Activated T-cell treated with anti-CD3 and anti-CD28 coated beads, Interleukin-2, amount 50 U/mL, for 72 hours (primary cell): ENCODE measurements at regions not wholly inside any gene's neighbourhood (a gene's known extent, or its start where the extent isn't known, plus 50 kb on each side); places are given as distances from the start of the nearest gene placed in this dataset.

ENCODE experiments used
- ATAC-seq, 2 donors: fragments of 150-1000 bp; cut with Tn5 transposase; replicated peaks in 1 of 2; 2 replicates each; pipeline ENCODE4 v1.10.0; 2021; ENCODE audit warnings: moderate library complexity in 2 of 2, mild to moderate bottlenecking in 1 of 2
- DNase-seq, 2 donors: peaks; one replicate each; pipeline ENCODE4 v3.0.0; 2021 to 2022; ENCODE audit warnings: mixed read lengths in 1 of 2
- H3K27ac Mint-ChIP-seq: one replicate; pipeline ENCODE4 v1.8.0; 2022; ENCODE audit warnings: mild to moderate bottlenecking, moderate library complexity, mixed read lengths
- H3K27me3 Mint-ChIP-seq: one replicate; pipeline ENCODE4 v1.8.0; 2022; ENCODE audit warnings: low read depth, mixed read lengths
- H3K36me3 Mint-ChIP-seq, 2 donors: one replicate each; pipeline ENCODE4 v1.8.0; 2022; ENCODE audit warnings: mixed read lengths in 2 of 2, mild to moderate bottlenecking in 1 of 2; ENCODE audit not compliant: insufficient read depth in 2 of 2
- H3K4me1 Mint-ChIP-seq: one replicate; pipeline ENCODE4 v1.8.0; 2022; ENCODE audit warnings: low read depth, mixed read lengths
- H3K4me3 Mint-ChIP-seq, 2 donors: one replicate each; pipeline ENCODE4 v1.8.0; 2022; ENCODE audit warnings: mild to moderate bottlenecking in 2 of 2, mixed read lengths in 2 of 2, moderate library complexity in 2 of 2
- H3K9me3 Mint-ChIP-seq, 2 donors: one replicate each; pipeline ENCODE4 v1.8.0; 2022; ENCODE audit warnings: mixed read lengths in 2 of 2

DNA sequence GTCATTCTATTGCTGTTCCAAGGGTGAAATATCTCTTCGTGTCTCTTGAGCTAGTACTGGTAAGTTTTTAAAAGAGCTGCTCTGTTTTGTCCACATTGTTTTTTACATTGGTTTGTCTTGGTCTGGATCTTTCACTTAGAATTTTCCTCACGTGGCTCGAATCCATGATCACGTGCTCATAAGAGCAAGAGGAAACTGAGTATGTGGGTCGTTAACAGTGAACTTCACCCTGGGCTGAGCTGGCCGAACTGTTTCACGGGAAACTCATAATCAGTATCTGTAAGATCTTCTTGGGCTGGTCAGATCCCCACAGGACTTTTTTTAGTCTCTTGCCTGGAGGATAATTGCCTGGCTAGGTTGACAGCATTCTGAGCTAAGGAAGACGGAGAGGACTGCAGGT lies 77.8 kb upstream of the HELT start:
- Mint-ChIP-seq H3K27ac (no peak overlapping the region), H3K27me3 (peaks cover 16% of the 10 kb centered on the region), H3K4me1 (no peaks in the 10 kb centered on the region), H3K9me3 (no peaks in the 10 kb centered on the region), H3K36me3 (no peaks in the 10 kb centered on the region), H3K4me3 (no peak overlapping the region)
- no peak for ATAC-seq
- DNase-seq: no peak

- peaks cover 17% of the 10 kb centered on the region for H3K27me3 Mint-ChIP-seq
- no peak overlapping the region for H3K4me3 Mint-ChIP-seq
- no peaks in the 10 kb centered on the region for H3K4me1 Mint-ChIP-seq
- H3K9me3 Mint-ChIP-seq: no peaks in the 10 kb centered on the region
- ATAC-seq (no peak), DNase-seq (no peak)
- no peaks in the 10 kb centered on the region for H3K36me3 Mint-ChIP-seq
- no peak overlapping the region for H3K27ac Mint-ChIP-seq
Observed at GRCh38 chr4:184941671-184942418, 76.4 kb upstream of the HELT start.

GRCh38 chr4:184942444-184943425 lies 75.6 kb upstream of the HELT start:
- Mint-ChIP-seq H3K4me3 (no peak overlapping the region), H3K4me1 (no peaks in the 10 kb centered on the region), H3K27me3 (peaks cover 25% of the 10 kb centered on the region), H3K9me3 (no peaks in the 10 kb centered on the region), H3K36me3 (no peaks in the 10 kb centered on the region), H3K27ac (no peak overlapping the region)
- DNase-seq: no peak
- no peak for ATAC-seq

GRCh38 chr4:184949020-184949419 lies 69.3 kb upstream of the HELT start:
- Mint-ChIP-seq H3K4me3 (no peak overlapping the region), H3K4me1 (no peaks in the 10 kb centered on the region), H3K36me3 (no peaks in the 10 kb centered on the region), H3K27me3 (peaks cover 38% of the 10 kb centered on the region), H3K27ac (no peak overlapping the region), H3K9me3 (no peaks in the 10 kb centered on the region)
- ATAC-seq (no peak), DNase-seq (no peak)

- Mint-ChIP-seq H3K9me3 (no peaks in the 10 kb centered on the region), H3K27ac (no peak overlapping the region)
- ATAC-seq: no peak
Observed at GRCh38 chr4:184950117-184950830, 68.0 kb upstream of the HELT start.

GRCh38 chr4:184950926-184951325 lies 67.4 kb upstream of the HELT start:
- Mint-ChIP-seq H3K27me3 (peaks cover 38% of the 10 kb centered on the region), H3K4me1 (no peaks in the 10 kb centered on the region), H3K36me3 (no peaks in the 10 kb centered on the region), H3K9me3 (no peaks in the 10 kb centered on the region), H3K27ac (no peak overlapping the region), H3K4me3 (no peak overlapping the region)
- DNase-seq: no peak
- ATAC-seq: no peak

More at GRCh38 chr4:184950117-184950830, 68.0 kb upstream of the HELT start:
- H3K4me3 Mint-ChIP-seq: no peak overlapping the region
- no peak for DNase-seq
- no peaks in the 10 kb centered on the region for H3K4me1 Mint-ChIP-seq
- H3K36me3 Mint-ChIP-seq: no peaks in the 10 kb centered on the region
- H3K27me3 Mint-ChIP-seq: peaks cover 38% of the 10 kb centered on the region

GRCh38 chr4:184951668-184952160 lies 66.6 kb upstream of the HELT start:
- no peaks in the 10 kb centered on the region for H3K36me3 Mint-ChIP-seq
- no peak overlapping the region for H3K4me3 Mint-ChIP-seq
- ATAC-seq: no peak
- no peaks in the 10 kb centered on the region for H3K9me3 Mint-ChIP-seq
- no peak overlapping the region for H3K27ac Mint-ChIP-seq
- no peak for DNase-seq
- H3K4me1 Mint-ChIP-seq: no peaks in the 10 kb centered on the region
- H3K27me3 Mint-ChIP-seq: peaks cover 32% of the 10 kb centered on the region

DNA sequence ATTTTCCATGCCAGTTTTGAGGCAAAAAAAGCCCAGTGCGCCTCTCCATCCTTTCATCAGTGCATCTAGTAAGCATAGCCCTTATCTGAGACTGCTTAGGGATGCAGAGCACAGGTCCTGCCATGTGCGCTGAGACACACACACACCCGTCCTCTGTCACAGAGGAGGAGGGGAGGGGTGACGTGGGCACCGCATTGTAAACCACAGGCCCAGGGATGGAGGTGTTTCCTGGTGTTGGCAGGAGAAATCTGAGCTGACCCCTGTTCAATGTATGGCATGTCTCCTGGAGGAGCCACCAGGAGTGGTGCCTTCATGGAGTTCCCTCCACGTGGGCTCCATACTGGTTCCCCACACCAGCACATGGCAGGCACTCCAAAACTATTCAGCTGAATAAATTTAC lies 65.8 kb upstream of the HELT start:
- Mint-ChIP-seq H3K36me3 (no peaks in the 10 kb centered on the region), H3K27me3 (peaks cover 29% of the 10 kb centered on the region)

GRCh38 chr4:184953421-184953945 lies 64.8 kb upstream of the HELT start:
- no peaks in the 10 kb centered on the region for H3K36me3 Mint-ChIP-seq
- no peak for DNase-seq
- no peak overlapping the region for H3K4me3 Mint-ChIP-seq
- no peak for ATAC-seq
- H3K4me1 Mint-ChIP-seq: no peaks in the 10 kb centered on the region
- no peaks in the 10 kb centered on the region for H3K9me3 Mint-ChIP-seq
- H3K27me3 Mint-ChIP-seq: peaks cover 25% of the 10 kb centered on the region
- H3K27ac Mint-ChIP-seq: no peak overlapping the region

More for the DNA sequence above, 65.8 kb upstream of the HELT start:
- Mint-ChIP-seq H3K9me3 (no peaks in the 10 kb centered on the region), H3K4me3 (no peak overlapping the region), H3K4me1 (no peaks in the 10 kb centered on the region), H3K27ac (no peak overlapping the region)
- no peak for DNase-seq
- ATAC-seq: no peak

DNA sequence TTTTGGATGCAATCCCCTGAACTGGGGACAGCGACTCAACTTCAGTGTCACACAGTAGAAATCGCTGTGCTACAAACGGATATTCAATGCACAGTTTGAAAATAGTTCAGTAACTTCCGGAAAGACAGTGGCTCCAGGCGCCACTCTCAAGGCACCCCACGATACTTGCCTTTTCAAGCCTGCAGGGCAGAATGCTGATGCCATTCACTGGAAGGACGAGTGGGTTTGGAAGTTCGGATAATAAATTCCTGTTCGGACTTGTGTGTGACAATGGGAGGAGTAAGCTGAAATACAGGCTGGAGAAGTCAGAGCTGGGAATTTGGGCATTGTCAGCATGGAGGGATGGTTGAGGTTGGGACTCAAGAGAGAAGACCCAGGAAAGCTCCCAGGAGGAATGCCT lies 64.3 kb upstream of the HELT start:
- no peak overlapping the region for H3K27ac Mint-ChIP-seq
- H3K4me1 Mint-ChIP-seq: no peaks in the 10 kb centered on the region
- no peaks in the 10 kb centered on the region for H3K36me3 Mint-ChIP-seq
- ATAC-seq (no peak), DNase-seq (no peak)
- no peaks in the 10 kb centered on the region for H3K9me3 Mint-ChIP-seq
- H3K4me3 Mint-ChIP-seq: no peak overlapping the region
- peaks cover 20% of the 10 kb centered on the region for H3K27me3 Mint-ChIP-seq

DNA sequence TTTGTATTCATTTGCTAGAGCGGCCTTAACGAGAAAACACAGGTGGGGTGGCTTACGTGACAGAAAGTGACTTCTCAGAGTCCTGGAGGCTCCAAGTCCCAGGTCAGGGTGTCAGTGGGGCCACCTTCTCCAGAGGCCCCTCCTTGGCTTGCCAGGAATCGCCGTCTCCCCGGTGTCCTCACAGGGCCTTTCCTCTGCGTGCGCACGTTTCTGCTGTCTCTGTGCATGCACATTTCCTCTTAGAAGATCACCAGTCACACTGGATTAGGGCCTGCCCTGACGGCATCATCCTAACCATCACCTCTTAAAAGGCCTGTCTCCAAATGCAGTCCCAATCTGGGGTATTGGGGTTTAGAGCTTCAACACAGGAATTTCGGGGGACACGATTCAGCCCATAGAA lies 63.8 kb upstream of the HELT start:
- Mint-ChIP-seq H3K4me1 (no peaks in the 10 kb centered on the region), H3K36me3 (no peaks in the 10 kb centered on the region), H3K9me3 (no peaks in the 10 kb centered on the region), H3K27me3 (peaks cover 15% of the 10 kb centered on the region), H3K27ac (no peak overlapping the region), H3K4me3 (no peak overlapping the region)
- DNase-seq (no peak), ATAC-seq (no peak)

- no peak for DNase-seq
- H3K36me3 Mint-ChIP-seq: no peaks in the 10 kb centered on the region
- no peaks in the 10 kb centered on the region for H3K9me3 Mint-ChIP-seq
- H3K4me1 Mint-ChIP-seq: no peaks in the 10 kb centered on the region
- no peak overlapping the region for H3K4me3 Mint-ChIP-seq
- peaks cover 14% of the 10 kb centered on the region for H3K27me3 Mint-ChIP-seq
- H3K27ac Mint-ChIP-seq: no peak overlapping the region
- no peak for ATAC-seq
Observed at GRCh38 chr4:184955116-184955515, 63.2 kb upstream of the HELT start.

- ATAC-seq (no peak), DNase-seq (no peak)
- Mint-ChIP-seq H3K9me3 (no peaks in the 10 kb centered on the region), H3K27ac (no peak overlapping the region), H3K4me3 (no peak overlapping the region), H3K27me3 (peaks cover 14% of the 10 kb centered on the region), H3K36me3 (no peaks in the 10 kb centered on the region), H3K4me1 (no peaks in the 10 kb centered on the region)
Observed at GRCh38 chr4:184955636-184956035, 62.7 kb upstream of the HELT start.
